HG03439 (cell line): ENCODE measurements at regions not wholly inside any gene's neighbourhood (a gene's known extent, or its start where the extent isn't known, plus 50 kb on each side); places are given as distances from the start of the nearest gene placed in this dataset.

Experiments
- ATAC-seq: cut with Tn5 transposase; IDR thresholded peaks from one replicate; pipeline ENCODE4 v1.9.1; 2021; ENCODE audit warnings: mild to moderate bottlenecking, moderate library complexity; ENCODE audit not compliant: unreplicated experiment

- ATAC-seq, result no peak
These were observed 131.9 kb upstream of the STAC start for GRCh38 chr3:36248374-36248773.

GRCh38 chr3:36250191-36250590, 130.1 kb upstream of the STAC start:
- no peak for ATAC-seq

- ATAC-seq, result no peak
These were observed 123.0 kb upstream of the STAC start for GRCh38 chr3:36257158-36257852.

- no peak for ATAC-seq
These were observed 121.9 kb upstream of the STAC start for GRCh38 chr3:36258421-36258820.

- ATAC-seq, result no peak
These were observed 120.7 kb upstream of the STAC start for GRCh38 chr3:36259580-36259979.

GRCh38 chr3:36269274-36269673, 111.0 kb upstream of the STAC start:
- ATAC-seq, result no peak

- no peak for ATAC-seq
These were observed 97.5 kb upstream of the STAC start for GRCh38 chr3:36282766-36283165.

GRCh38 chr3:36295296-36295695, 85.0 kb upstream of the STAC start:
- no peak for ATAC-seq

- ATAC-seq, result no peak
These were observed 83.1 kb upstream of the STAC start for GRCh38 chr3:36297195-36297594.

- ATAC-seq, result no peak
These were observed 82.1 kb upstream of the STAC start for GRCh38 chr3:36298188-36298587.

- no peak for ATAC-seq
These were observed 78.2 kb upstream of the STAC start for GRCh38 chr3:36302158-36302509.

- no peak for ATAC-seq
These were observed 77.7 kb upstream of the STAC start for GRCh38 chr3:36302626-36303025.

GRCh38 chr3:36303286-36303685, 77.0 kb upstream of the STAC start:
- no peak for ATAC-seq

GRCh38 chr3:36305929-36306520, 74.3 kb upstream of the STAC start:
- no peak for ATAC-seq

- ATAC-seq, result no peak
These were observed 71.2 kb upstream of the STAC start for GRCh38 chr3:36309092-36309491.

GRCh38 chr3:36312351-36312750, 68.0 kb upstream of the STAC start:
- no peak for ATAC-seq

GRCh38 chr3:36317915-36318314, 62.4 kb upstream of the STAC start:
- no peak for ATAC-seq

- ATAC-seq, result no peak
These were observed 61.6 kb upstream of the STAC start for GRCh38 chr3:36318621-36319200.

- ATAC-seq, result no peak
These were observed 60.6 kb upstream of the STAC start for GRCh38 chr3:36319680-36320079.
